ENCODE measurements at regions not wholly inside any gene's neighbourhood (a gene's known extent, or its start where the extent isn't known, plus 50 kb on each side); places are given as distances from the start of the nearest gene placed in this dataset.

- H3K27me3 ChIP-seq (replicated peaks in 1 of 2; ENCODE audit: control insufficient read depth in 2 of 2, insufficient read depth in 2 of 2, low read length in 1 of 2): no peaks in the 10 kb centered on the region
- 0% methylated on average over 1 of the region's 1 CpG for WGBS (ENCODE audit: insufficient coverage, insufficient replicate concordance, low lambda C conversion rate, missing lambda C conversion rate)
- in situ Hi-C loops (cut with MboI): no loop called here
- ATAC-seq: no peak
- no peaks in the 10 kb centered on the region for H3K36me3 ChIP-seq (ENCODE audit: control insufficient read depth in 2 of 2, insufficient read depth in 2 of 2, low read length in 1 of 2)
- no peaks in the 10 kb centered on the region for H4K20me1 ChIP-seq (ENCODE audit: control insufficient read depth, insufficient read depth)
- no peak overlapping the region for H2AFZ ChIP-seq (ENCODE audit: control insufficient read depth, low read depth, low read length)
- RAD21 ChIA-PET (ENCODE audit: unreplicated experiment): no interaction called here
- H3K27ac ChIP-seq (ENCODE audit: control insufficient read depth, insufficient read depth): no peak overlapping the region
- CTCF ChIA-PET: no interaction called here
- no peak overlapping the region for H3K9ac ChIP-seq (ENCODE audit: control insufficient read depth, insufficient read depth, low read length)
- H3K4me3 ChIP-seq: no peak overlapping the region
- H3K79me2 ChIP-seq (ENCODE audit: control insufficient read depth, insufficient read depth, low read length): no peaks in the 10 kb centered on the region
- DNase-seq (ENCODE audit: low read depth, low spot score): no peak
- BruUV-seq (replicated peaks): no TSS peak
- H3K9me3 ChIP-seq (replicated peaks; ENCODE audit: control insufficient read depth, insufficient read depth, low read length): no peaks in the 10 kb centered on the region
- SMC1A ChIA-PET (ENCODE audit: uncharacterized antibody, unreplicated experiment): no interaction called here
- H3K4me1 ChIP-seq (ENCODE audit: control insufficient read depth, insufficient read depth, low read length): no peaks in the 10 kb centered on the region
- POLR2A ChIA-PET: no interaction called here
- no peak for FAIRE-seq
- intact Hi-C loops (cut with micrococcal nuclease; ENCODE audit: unreplicated experiment): no loop called here
- no peak overlapping the region for H3K4me2 ChIP-seq (ENCODE audit: control insufficient read depth, insufficient read depth)
- TF ChIP-seq ZNF687 (IDR thresholded peaks at IDR 0.05) (no peak), ZNF592 (IDR thresholded peaks at IDR 0.05) (no peak), MEF2A (IDR thresholded peaks at IDR 0.05; ENCODE audit: insufficient read depth, low read depth, low read length) (no peak), CHD2 (IDR thresholded peaks at IDR 0.05; ENCODE audit: borderline replicate concordance, low read depth, low read length) (no peak), KDM1A (IDR thresholded peaks at IDR 0.05; ENCODE audit: borderline replicate concordance) (no peak), ZZZ3 (IDR thresholded peaks at IDR 0.05; ENCODE audit: control insufficient read depth, insufficient read length, low read depth) (no peak), PRDM15 (CRISPR knock-in tag; IDR thresholded peaks at IDR 0.05) (no peak), MEF2B (IDR thresholded peaks at IDR 0.05; ENCODE audit: partially characterized antibody, poor library complexity, severe bottlenecking) (no peak), RELB (IDR thresholded peaks at IDR 0.05; ENCODE audit: low read depth) (no peak), CBX5 (IDR thresholded peaks at IDR 0.05; ENCODE audit: low read depth) (no peak), RBBP5 (conservative IDR thresholded peaks at IDR 0.05) (no peak)
These were observed 275.8 kb downstream of the TGFB2 start for GRCh38 chr1:218620956-218621355.

Data from GM12878 (cell line).